ENCODE measurements at regions not wholly inside any gene's neighbourhood (a gene's known extent, or its start where the extent isn't known, plus 50 kb on each side); places are given as distances from the start of the nearest gene placed in this dataset.
"Not testable (repeated sequence)": the region's sequence is repeated elsewhere in the genome, so short reads cannot be mapped to it uniquely, and the experiment has no call there.

- DNase-seq: no peak
Measured at GRCh38 chr7:106444068-106444655, 159.4 kb upstream of the NAMPT start.

GRCh38 chr7:106443156-106443555 lies 158.4 kb upstream of the NAMPT start:
- no peak for DNase-seq

- DNase-seq: no peak
Measured at GRCh38 chr7:106442476-106442875, 157.7 kb upstream of the NAMPT start.

GRCh38 chr7:106441343-106441742 lies 156.6 kb upstream of the NAMPT start:
- not testable (repeated sequence) for DNase-seq

- not testable (repeated sequence) for DNase-seq
Measured at GRCh38 chr7:106436933-106437332, 152.2 kb upstream of the NAMPT start.

- no peak for DNase-seq
Measured at GRCh38 chr7:106433377-106433776, 148.6 kb upstream of the NAMPT start.

- no peak for DNase-seq
Measured at GRCh38 chr7:106430535-106431455, 146.0 kb upstream of the NAMPT start.

- DNase-seq: no peak
Measured at GRCh38 chr7:106430103-106430502, 145.3 kb upstream of the NAMPT start.

GRCh38 chr7:106426803-106427202 lies 142.0 kb upstream of the NAMPT start:
- no peak for DNase-seq

- peak; percentile 99 for DNase-seq
Measured at GRCh38 chr7:106425017-106425719, 140.4 kb upstream of the NAMPT start.

- DNase-seq: no peak
Measured at GRCh38 chr7:106424476-106425016, 139.8 kb upstream of the NAMPT start.

GRCh38 chr7:106423821-106424475 lies 139.2 kb upstream of the NAMPT start:
- DNase-seq: no peak

GRCh38 chr7:106423111-106423510 lies 138.3 kb upstream of the NAMPT start:
- DNase-seq: no peak

- DNase-seq: peak; percentile 96
Measured at GRCh38 chr7:106421181-106421762, 136.5 kb upstream of the NAMPT start.

GRCh38 chr7:106420736-106421135 lies 136.0 kb upstream of the NAMPT start:
- DNase-seq: no peak

- no peak for DNase-seq
Measured at GRCh38 chr7:106420210-106420609, 135.4 kb upstream of the NAMPT start.

GRCh38 chr7:106419455-106420182 lies 134.8 kb upstream of the NAMPT start:
- no peak for DNase-seq

GRCh38 chr7:106418526-106418925 lies 133.7 kb upstream of the NAMPT start:
- peak; percentile 61 for DNase-seq

- no peak for DNase-seq
Measured at GRCh38 chr7:106418094-106418493, 133.3 kb upstream of the NAMPT start.

- peak; percentile 15 for DNase-seq
Measured at GRCh38 chr7:106417273-106417902, 132.6 kb upstream of the NAMPT start.

- no peak for DNase-seq
Measured at GRCh38 chr7:106416430-106416829, 131.6 kb upstream of the NAMPT start.
